ENCODE measurements at regions not wholly inside any gene's neighbourhood (a gene's known extent, or its start where the extent isn't known, plus 50 kb on each side); places are given as distances from the start of the nearest gene placed in this dataset.

DNA sequence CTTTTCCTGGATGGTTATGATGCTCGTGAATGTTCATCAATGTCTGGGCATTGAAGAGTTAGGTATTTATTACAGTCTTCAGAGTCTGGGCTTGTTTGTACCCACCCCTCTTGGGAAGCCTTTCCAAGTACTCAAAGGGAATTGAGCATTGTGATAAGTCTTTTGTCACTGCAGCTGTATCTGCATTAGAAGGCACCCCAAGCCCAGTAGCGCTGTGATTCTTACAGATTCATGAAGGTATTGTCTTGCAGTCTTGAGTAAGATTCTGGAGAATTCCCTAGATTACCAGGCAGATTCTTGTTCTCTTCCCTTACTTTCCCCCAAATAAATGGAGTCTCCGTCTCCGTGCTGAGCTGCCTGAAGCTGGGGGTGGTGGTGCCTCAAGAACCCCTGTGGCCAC, 173.4 kb upstream of the HUWE1 start:
- TF ChIP-seq ZNF473 (tag by site-specific recombination; IDR thresholded peaks at IDR 0.05) (no peak), ZNF16 (tag by site-specific recombination; IDR thresholded peaks at IDR 0.05; ENCODE audit: low read depth) (no peak), ZNF133 (tag by site-specific recombination; IDR thresholded peaks at IDR 0.05) (no peak), ZNF121 (tag by site-specific recombination; IDR thresholded peaks at IDR 0.05) (no peak), HOXA7 (CRISPR knock-in tag; IDR thresholded peaks at IDR 0.05; ENCODE audit: borderline replicate concordance) (no peak), ZFP3 (tag by site-specific recombination; IDR thresholded peaks at IDR 0.05; ENCODE audit: low read depth) (no peak), ZNF624 (tag by site-specific recombination; IDR thresholded peaks at IDR 0.05) (no peak), ZNF239 (tag by site-specific recombination; IDR thresholded peaks at IDR 0.05) (no peak), ZNF629 (tag by site-specific recombination; IDR thresholded peaks at IDR 0.05) (no peak), KLF8 (tag by site-specific recombination; IDR thresholded peaks at IDR 0.05) (no peak), ZIC2 (tag by site-specific recombination; IDR thresholded peaks at IDR 0.05) (no peak)
- TF ChIP-seq, protein P1, sequence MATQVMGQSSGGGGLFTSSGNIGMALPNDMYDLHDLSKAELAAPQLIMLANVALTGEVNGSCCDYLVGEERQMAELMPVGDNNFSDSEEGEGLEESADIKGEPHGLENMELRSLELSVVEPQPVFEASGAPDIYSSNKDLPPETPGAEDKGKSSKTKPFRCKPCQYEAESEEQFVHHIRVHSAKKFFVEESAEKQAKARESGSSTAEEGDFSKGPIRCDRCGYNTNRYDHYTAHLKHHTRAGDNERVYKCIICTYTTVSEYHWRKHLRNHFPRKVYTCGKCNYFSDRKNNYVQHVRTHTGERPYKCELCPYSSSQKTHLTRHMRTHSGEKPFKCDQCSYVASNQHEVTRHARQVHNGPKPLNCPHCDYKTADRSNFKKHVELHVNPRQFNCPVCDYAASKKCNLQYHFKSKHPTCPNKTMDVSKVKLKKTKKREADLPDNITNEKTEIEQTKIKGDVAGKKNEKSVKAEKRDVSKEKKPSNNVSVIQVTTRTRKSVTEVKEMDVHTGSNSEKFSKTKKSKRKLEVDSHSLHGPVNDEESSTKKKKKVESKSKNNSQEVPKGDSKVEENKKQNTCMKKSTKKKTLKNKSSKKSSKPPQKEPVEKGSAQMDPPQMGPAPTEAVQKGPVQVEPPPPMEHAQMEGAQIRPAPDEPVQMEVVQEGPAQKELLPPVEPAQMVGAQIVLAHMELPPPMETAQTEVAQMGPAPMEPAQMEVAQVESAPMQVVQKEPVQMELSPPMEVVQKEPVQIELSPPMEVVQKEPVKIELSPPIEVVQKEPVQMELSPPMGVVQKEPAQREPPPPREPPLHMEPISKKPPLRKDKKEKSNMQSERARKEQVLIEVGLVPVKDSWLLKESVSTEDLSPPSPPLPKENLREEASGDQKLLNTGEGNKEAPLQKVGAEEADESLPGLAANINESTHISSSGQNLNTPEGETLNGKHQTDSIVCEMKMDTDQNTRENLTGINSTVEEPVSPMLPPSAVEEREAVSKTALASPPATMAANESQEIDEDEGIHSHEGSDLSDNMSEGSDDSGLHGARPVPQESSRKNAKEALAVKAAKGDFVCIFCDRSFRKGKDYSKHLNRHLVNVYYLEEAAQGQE (tag by site-specific recombination; IDR thresholded peaks at IDR 0.05), result no peak
- no peaks in the 10 kb centered on the region for H3K4me1 ChIP-seq (ENCODE audit: control insufficient read depth, insufficient read depth, low read length)
- no peaks in the 10 kb centered on the region for H3K36me3 ChIP-seq (ENCODE audit: control insufficient read depth in 2 of 2, insufficient read depth in 1 of 2, low read length in 2 of 2)
- H3K4me3 ChIP-seq (ENCODE audit: low read depth, low read length), result no peak overlapping the region
- CTCF ChIA-PET, result interaction anchor here (0.6 to 0.7 kb wide), 2 partner anchors 12 to 541 kb away, joined by 3 to 5 read pairs; no protein-coding TSS in a partner anchor
- POLR2A ChIA-PET, result interaction anchor here (0.6 kb wide), 1 partner anchor 95 kb away, joined by 3 read pairs; no protein-coding TSS in a partner anchor
- H3K9me3 ChIP-seq (ENCODE audit: control insufficient read depth, insufficient read depth, low read depth, low read length), result no peaks in the 10 kb centered on the region
- H3K27ac ChIP-seq (ENCODE audit: extremely low read depth, low read depth, low read length), result no peak overlapping the region

DNA sequence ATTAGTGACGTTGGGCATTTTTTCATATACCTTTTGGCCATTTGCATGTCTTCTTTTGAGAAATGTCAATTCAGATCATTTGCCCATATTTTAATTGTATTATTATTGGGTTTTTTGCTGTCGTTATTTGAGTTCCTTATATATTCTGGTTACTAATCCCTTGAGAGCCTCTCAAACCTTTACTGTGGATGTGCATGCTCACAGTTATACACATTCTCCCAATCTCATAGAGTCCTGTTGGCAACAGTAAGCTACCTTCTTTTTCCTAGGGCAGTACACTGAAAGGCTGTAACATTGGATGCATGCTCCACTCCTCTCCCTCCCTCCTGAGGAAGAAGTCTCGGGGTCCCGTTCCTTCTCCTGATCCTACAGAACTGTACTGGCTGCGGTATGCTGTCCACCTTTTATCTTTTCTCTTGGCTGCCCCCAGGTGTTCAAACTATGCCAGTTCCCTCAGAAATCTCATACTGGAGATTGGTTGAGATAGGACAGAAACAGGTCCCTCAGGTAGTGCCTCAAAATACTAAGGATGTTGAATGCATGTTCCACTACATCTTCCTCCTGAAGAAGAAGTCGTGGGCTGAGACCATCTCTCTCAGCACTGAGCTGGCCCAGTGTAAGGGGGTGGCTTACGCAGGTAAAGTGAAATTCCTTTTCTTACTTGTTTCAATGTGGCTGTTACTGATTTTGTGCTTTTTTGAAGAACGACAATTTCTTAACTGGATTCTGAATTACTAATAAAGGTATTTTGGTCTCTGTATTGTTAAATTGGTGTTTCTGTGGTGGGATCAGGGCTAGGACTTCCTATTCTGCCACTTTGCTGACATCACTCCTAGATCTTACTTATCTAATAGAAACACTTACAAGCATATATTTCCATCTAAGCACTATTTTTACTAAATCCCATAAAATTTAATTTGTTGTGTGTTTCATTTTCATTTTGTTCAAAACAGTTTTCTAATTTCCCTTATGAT, 145.4 kb upstream of the HUWE1 start:
- ChIA-PET CTCF (interaction anchor here (0.6 to 1.4 kb wide), 7 partner anchors 44 to 545 kb away, joined by 3 to 4 read pairs (median 3); no protein-coding TSS in a partner anchor), POLR2A (interaction anchor here (0.5 kb wide), 1 partner anchor 146 kb away, joined by 3 read pairs; no protein-coding TSS in a partner anchor)
- Histone ChIP-seq H3K4me1 (ENCODE audit: control insufficient read depth, insufficient read depth, low read length) (no peaks in the 10 kb centered on the region), H3K4me3 (ENCODE audit: low read depth, low read length) (no peak overlapping the region), H3K36me3 (ENCODE audit: control insufficient read depth in 2 of 2, insufficient read depth in 1 of 2, low read length in 2 of 2) (no peaks in the 10 kb centered on the region; a peak in 1 of 3 replicates), H3K27ac (ENCODE audit: extremely low read depth, low read depth, low read length) (no peak overlapping the region), H3K9me3 (ENCODE audit: control insufficient read depth, insufficient read depth, low read depth, low read length) (no peaks in the 10 kb centered on the region)
- TF ChIP-seq ZNF37A (tag by site-specific recombination; IDR thresholded peaks at IDR 0.05), result no peak
- TF ChIP-seq ZNF654 (tag by site-specific recombination; IDR thresholded peaks at IDR 0.05; ENCODE audit: low read depth), result peak; percentile 60
- no peak for TF ChIP-seq ZNF302 (tag by site-specific recombination; IDR thresholded peaks at IDR 0.05; ENCODE audit: low read depth)
- TF ChIP-seq, protein P2, sequence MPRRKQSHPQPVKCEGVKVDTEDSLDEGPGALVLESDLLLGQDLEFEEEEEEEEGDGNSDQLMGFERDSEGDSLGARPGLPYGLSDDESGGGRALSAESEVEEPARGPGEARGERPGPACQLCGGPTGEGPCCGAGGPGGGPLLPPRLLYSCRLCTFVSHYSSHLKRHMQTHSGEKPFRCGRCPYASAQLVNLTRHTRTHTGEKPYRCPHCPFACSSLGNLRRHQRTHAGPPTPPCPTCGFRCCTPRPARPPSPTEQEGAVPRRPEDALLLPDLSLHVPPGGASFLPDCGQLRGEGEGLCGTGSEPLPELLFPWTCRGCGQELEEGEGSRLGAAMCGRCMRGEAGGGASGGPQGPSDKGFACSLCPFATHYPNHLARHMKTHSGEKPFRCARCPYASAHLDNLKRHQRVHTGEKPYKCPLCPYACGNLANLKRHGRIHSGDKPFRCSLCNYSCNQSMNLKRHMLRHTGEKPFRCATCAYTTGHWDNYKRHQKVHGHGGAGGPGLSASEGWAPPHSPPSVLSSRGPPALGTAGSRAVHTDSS (tag by site-specific recombination; IDR thresholded peaks at IDR 0.05), result no peak
- no peak for TF ChIP-seq ZFHX2 (tag by site-specific recombination; conservative IDR thresholded peaks at IDR 0.05)
- TF ChIP-seq, protein P3, sequence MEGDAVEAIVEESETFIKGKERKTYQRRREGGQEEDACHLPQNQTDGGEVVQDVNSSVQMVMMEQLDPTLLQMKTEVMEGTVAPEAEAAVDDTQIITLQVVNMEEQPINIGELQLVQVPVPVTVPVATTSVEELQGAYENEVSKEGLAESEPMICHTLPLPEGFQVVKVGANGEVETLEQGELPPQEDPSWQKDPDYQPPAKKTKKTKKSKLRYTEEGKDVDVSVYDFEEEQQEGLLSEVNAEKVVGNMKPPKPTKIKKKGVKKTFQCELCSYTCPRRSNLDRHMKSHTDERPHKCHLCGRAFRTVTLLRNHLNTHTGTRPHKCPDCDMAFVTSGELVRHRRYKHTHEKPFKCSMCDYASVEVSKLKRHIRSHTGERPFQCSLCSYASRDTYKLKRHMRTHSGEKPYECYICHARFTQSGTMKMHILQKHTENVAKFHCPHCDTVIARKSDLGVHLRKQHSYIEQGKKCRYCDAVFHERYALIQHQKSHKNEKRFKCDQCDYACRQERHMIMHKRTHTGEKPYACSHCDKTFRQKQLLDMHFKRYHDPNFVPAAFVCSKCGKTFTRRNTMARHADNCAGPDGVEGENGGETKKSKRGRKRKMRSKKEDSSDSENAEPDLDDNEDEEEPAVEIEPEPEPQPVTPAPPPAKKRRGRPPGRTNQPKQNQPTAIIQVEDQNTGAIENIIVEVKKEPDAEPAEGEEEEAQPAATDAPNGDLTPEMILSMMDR (tag by site-specific recombination; IDR thresholded peaks at IDR 0.05), result 0 out of 2 replicates have a peak, but pooled peaks have one; percentile 18
